Fibroblast of mammary gland (primary cell): ENCODE measurements at regions not wholly inside any gene's neighbourhood (a gene's known extent, or its start where the extent isn't known, plus 50 kb on each side); places are given as distances from the start of the nearest gene placed in this dataset.

ENCODE experiments used
- DNase-seq: peaks from one replicate; pipeline ENCODE4 v3.0.0-alpha.2; 2010; ENCODE audit warnings: low read depth
- H3K4me3 ChIP-seq: 2 replicates; pipeline ENCODE4 v1.5.1; 2011; ENCODE audit warnings: low read depth, mild to moderate bottlenecking, low read length, moderate library complexity; ENCODE audit not compliant: control insufficient read depth
- TF ChIP-seq, protein P1 (sequence below): conservative IDR thresholded peaks from 2 replicates; pipeline ENCODE4 v1.5.1; 2011; ENCODE audit warnings: low read depth, low read length, inconsistent platforms; ENCODE audit not compliant: control insufficient read depth, insufficient read depth

DNA sequence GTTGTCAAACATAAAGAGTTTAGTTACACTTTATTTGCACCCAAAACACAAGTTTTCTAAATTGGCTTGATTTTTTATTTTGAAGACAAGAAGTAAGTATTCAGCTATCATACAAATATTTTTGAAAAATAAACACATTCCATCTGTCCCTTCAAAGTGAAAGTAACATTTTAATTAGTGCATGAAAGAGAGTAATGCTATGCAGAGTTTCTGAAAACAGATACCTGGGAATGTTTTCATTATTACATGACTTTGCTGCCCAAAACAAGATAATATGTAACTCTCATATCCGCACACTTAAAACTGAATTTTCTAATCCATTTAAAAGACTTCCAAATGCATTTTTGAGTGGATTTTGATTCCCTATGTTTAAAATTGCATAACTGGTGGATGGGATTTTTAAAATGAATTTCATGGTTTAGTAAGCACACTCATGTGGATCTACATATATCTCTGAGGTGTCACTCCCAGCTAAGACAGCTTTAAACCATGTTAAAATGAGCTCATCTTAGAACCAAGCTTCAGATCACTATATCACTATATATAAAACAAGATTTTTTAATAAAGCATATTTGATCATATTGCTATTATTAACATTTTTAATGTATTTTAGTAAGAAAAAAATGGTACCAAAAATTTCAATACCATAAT, 127.5 kb downstream of the ATPSCKMT start:
- TF ChIP-seq, protein P1, sequence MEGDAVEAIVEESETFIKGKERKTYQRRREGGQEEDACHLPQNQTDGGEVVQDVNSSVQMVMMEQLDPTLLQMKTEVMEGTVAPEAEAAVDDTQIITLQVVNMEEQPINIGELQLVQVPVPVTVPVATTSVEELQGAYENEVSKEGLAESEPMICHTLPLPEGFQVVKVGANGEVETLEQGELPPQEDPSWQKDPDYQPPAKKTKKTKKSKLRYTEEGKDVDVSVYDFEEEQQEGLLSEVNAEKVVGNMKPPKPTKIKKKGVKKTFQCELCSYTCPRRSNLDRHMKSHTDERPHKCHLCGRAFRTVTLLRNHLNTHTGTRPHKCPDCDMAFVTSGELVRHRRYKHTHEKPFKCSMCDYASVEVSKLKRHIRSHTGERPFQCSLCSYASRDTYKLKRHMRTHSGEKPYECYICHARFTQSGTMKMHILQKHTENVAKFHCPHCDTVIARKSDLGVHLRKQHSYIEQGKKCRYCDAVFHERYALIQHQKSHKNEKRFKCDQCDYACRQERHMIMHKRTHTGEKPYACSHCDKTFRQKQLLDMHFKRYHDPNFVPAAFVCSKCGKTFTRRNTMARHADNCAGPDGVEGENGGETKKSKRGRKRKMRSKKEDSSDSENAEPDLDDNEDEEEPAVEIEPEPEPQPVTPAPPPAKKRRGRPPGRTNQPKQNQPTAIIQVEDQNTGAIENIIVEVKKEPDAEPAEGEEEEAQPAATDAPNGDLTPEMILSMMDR = no peak
- DNase-seq = no peak
- H3K4me3 ChIP-seq = no peak overlapping the region

DNA sequence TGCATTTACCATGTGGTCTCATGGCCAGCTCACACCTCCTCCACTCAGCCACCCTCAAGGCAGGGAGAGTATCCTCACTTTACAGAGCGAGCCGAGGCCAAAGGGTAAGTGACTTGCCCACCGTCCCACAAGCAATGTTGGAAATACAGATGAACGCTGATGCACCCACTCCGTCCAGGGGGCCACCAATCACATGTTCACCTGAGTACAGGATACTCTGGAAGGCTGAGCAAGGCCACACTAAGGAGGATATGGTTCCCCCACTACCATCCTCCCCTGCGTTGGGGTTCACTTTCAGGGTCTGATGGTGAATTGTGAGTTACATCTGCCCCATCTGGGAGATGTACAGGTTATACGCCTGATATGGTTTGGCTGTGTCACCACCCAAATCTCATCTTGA, 128.8 kb downstream of the ATPSCKMT start:
- H3K4me3 ChIP-seq = no peak overlapping the region
- DNase-seq = no peak
- TF ChIP-seq, protein P1 = no peak

DNA sequence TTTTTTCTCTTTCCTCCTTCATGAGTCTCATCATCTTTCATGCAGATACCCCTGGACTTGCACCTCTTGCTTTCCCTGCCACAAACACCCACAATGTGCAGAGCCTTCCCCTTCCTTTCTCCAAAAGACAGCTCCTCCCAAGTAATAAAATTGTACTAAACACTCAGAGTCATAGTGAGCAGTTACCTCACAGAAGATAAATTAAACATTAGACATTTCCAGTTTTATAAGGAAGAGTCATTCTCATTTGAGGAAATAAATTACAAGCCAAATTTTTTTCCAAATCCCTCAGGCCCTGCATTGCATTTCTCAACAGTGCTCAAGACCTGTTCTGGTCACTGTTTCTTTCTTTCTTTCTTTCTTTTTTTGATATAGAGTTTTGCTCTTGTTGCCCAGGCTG, 131.5 kb downstream of the ATPSCKMT start:
- TF ChIP-seq, protein P1 = no peak
- no peak overlapping the region for H3K4me3 ChIP-seq
- DNase-seq = peak; percentile 5

DNA sequence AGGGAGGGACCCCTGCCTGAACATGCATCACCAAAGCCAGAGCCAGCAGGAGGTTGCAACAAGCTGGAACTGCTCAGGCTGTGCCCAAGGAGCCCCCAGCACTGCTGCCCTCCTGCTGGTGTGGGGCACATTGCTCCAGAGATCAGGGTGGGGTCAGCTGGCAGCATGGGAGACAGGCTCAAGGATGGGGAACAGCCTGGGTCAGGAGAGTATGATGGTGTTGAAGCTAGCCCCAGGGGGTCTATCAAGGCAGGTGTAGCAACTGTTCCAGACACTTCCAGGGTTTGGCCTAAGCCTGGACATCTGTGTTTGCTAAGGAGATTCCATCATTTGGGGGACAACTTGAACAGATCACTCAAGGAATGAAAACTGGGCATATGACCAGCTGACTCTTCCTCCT, 133.1 kb downstream of the ATPSCKMT start:
- H3K4me3 ChIP-seq = no peak overlapping the region
- TF ChIP-seq, protein P1 = no peak
- no peak for DNase-seq

DNA sequence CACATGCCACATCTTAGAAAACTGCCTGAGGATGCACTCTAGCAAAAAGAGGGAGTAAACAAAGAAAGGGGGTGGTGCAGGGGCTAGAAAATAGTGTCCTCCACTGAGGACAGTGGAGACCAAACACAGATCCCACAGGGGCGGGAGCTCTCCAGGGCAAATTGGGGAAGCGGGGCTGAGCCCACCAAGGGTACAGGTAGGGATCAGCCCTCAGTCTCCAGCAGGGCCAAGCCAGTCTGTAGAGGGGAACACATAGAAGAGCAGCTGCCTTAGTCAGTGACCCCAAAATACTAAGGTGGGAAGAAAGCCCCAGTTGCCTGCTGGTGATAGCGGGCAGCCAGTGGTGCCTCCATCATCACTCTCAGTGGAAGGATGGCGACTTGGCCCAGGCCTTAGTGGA, 134.0 kb downstream of the ATPSCKMT start:
- TF ChIP-seq, protein P1 = no peak
- no peak overlapping the region for H3K4me3 ChIP-seq
- no peak for DNase-seq

DNA sequence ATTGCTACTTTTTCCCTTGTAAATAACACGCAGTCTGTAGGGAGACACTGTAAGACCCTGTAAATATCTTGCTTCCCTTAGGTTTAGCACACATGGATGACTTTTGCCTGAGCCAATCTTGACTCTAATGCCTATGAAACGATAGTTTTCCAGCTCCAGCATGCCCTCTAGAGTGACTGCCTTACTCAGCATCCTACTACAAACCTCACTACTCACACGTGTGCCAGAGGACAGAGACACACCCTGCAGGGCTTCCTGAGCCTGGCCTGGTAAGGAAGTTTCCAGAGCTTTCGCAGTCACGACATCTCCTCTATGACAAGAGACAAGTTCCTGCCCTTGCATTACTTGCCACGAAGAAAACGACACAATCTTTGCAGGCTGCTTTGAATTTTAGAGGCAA, 138.1 kb downstream of the ATPSCKMT start:
- DNase-seq = peak; percentile 54
- TF ChIP-seq, protein P1 = peak; percentile 52
- H3K4me3 ChIP-seq = no peak overlapping the region

DNA sequence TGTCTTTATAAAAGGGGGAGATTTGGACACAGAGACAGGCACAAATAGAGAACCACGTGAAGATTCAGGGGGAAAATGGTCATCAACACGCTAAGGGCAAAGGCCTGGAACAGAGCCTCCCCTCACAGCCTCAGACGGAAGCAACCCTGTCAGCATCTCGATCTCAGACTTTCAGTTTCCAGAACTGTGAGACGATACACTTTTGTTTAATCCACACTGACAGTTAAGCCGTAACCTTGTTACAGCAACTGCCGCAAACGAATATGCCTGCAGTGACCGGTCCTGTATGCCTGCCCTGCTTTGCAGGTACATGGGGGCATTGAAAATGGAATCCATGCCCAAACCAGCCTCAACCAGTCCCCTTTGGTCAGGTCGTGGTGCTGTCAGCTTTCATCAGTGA, 139.5 kb downstream of the ATPSCKMT start:
- no peak for DNase-seq
- no peak overlapping the region for H3K4me3 ChIP-seq
- TF ChIP-seq, protein P1 = no peak
